OCI-LY3 (cell line): ENCODE measurements at regions not wholly inside any gene's neighbourhood (a gene's known extent, or its start where the extent isn't known, plus 50 kb on each side); places are given as distances from the start of the nearest gene placed in this dataset.

Source experiments
- EZH2phosphoT487 ChIP-seq: fragments of 200-600 bp; shearing (Covaris generic); IDR thresholded peaks from 2 replicates; pipeline ENCODE4 v1.6.1; 2018; ENCODE audit warnings: antibody characterized with exemption, mixed run types, low read depth
- TF ChIP-seq, protein P1 (sequence below): fragments of 200-600, 300-600 bp; sonication (generic); IDR thresholded peaks from 2 replicates; pipeline ENCODE4 v1.5.1; 2014; ENCODE audit warnings: antibody characterized with exemption, low read length, low read depth

DNA sequence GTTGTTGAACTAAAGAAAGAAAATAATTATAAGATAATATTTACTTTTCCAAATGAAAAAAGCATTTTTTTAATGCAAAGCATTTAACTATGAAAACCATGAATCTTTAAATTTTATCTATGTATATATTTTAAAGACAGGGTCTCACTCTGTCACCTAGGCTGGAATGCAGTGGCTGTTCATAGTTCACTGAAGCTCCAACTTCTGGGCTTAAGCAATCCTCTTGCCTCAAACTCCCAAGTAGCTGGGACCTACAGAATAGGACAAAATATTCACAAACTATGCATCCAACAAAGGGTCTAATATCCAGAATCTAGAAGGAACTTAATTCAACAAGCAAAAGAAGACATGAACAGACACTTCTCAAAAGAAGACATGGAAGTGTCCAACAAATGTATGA lies 55.9 kb upstream of the ALB start:
- TF ChIP-seq, protein P1, sequence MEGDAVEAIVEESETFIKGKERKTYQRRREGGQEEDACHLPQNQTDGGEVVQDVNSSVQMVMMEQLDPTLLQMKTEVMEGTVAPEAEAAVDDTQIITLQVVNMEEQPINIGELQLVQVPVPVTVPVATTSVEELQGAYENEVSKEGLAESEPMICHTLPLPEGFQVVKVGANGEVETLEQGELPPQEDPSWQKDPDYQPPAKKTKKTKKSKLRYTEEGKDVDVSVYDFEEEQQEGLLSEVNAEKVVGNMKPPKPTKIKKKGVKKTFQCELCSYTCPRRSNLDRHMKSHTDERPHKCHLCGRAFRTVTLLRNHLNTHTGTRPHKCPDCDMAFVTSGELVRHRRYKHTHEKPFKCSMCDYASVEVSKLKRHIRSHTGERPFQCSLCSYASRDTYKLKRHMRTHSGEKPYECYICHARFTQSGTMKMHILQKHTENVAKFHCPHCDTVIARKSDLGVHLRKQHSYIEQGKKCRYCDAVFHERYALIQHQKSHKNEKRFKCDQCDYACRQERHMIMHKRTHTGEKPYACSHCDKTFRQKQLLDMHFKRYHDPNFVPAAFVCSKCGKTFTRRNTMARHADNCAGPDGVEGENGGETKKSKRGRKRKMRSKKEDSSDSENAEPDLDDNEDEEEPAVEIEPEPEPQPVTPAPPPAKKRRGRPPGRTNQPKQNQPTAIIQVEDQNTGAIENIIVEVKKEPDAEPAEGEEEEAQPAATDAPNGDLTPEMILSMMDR = no peak
- TF ChIP-seq EZH2phosphoT487 = no peak
